GM18951 (cell line): ENCODE measurements at regions not wholly inside any gene's neighbourhood (a gene's known extent, or its start where the extent isn't known, plus 50 kb on each side); places are given as distances from the start of the nearest gene placed in this dataset.

Experiments used
- POLR2A ChIP-seq: IDR thresholded peaks from 4 replicates; pipeline ENCODE4 v1.6.1; 2011; ENCODE audit warnings: mild to moderate bottlenecking; ENCODE audit not compliant: insufficient read length, insufficient read depth; ENCODE audit errors: extremely low read depth
- in situ Hi-C: fragments of 300-500 bp; cut with MboI; formaldehyde crosslinking; loops from one replicate; pipeline ENCODE4 v1.12.0; 2022; ENCODE audit warnings: low sequenced_read_pairs, mixed read lengths, inconsistent platforms; ENCODE audit not compliant: unreplicated experiment

GRCh38 chr17:33352526-33352925, 59.4 kb upstream of the ASIC2 start:
- no peak for TF ChIP-seq POLR2A
- in situ Hi-C loops, result no loop called here

GRCh38 chr17:33356266-33356665, 63.2 kb upstream of the ASIC2 start:
- no peak for TF ChIP-seq POLR2A

GRCh38 chr17:33363475-33363874, 70.4 kb upstream of the ASIC2 start:
- no peak for TF ChIP-seq POLR2A
- in situ Hi-C loops, result no loop called here

More at GRCh38 chr17:33356266-33356665, 63.2 kb upstream of the ASIC2 start:
- in situ Hi-C loops, result no loop called here

- no peak for TF ChIP-seq POLR2A
- in situ Hi-C loops, result no loop called here
Observed at GRCh38 chr17:33366960-33367359, 73.9 kb upstream of the ASIC2 start.

GRCh38 chr17:33369149-33369548, 76.1 kb upstream of the ASIC2 start:
- in situ Hi-C loops, result no loop called here
- TF ChIP-seq POLR2A, result no peak

GRCh38 chr17:33369876-33370275, 76.8 kb upstream of the ASIC2 start:
- in situ Hi-C loops, result no loop called here

GRCh38 chr17:33370401-33370800, 77.3 kb upstream of the ASIC2 start:
- in situ Hi-C loops, result no loop called here

More at GRCh38 chr17:33369876-33370275, 76.8 kb upstream of the ASIC2 start:
- no peak for TF ChIP-seq POLR2A

GRCh38 chr17:33371377-33371776, 78.3 kb upstream of the ASIC2 start:
- in situ Hi-C loops, result no loop called here

More at GRCh38 chr17:33370401-33370800, 77.3 kb upstream of the ASIC2 start:
- no peak for TF ChIP-seq POLR2A

GRCh38 chr17:33373273-33373672, 80.2 kb upstream of the ASIC2 start:
- no peak for TF ChIP-seq POLR2A
- in situ Hi-C loops, result no loop called here

More at GRCh38 chr17:33371377-33371776, 78.3 kb upstream of the ASIC2 start:
- no peak for TF ChIP-seq POLR2A

- no peak for TF ChIP-seq POLR2A
Observed at GRCh38 chr17:33375103-33375502, 82.0 kb upstream of the ASIC2 start.

GRCh38 chr17:33375783-33376182, 82.7 kb upstream of the ASIC2 start:
- no peak for TF ChIP-seq POLR2A
- in situ Hi-C loops, result no loop called here

More at GRCh38 chr17:33375103-33375502, 82.0 kb upstream of the ASIC2 start:
- in situ Hi-C loops, result no loop called here

- TF ChIP-seq POLR2A, result no peak
- in situ Hi-C loops, result no loop called here
Observed at GRCh38 chr17:33377837-33378595, 84.9 kb upstream of the ASIC2 start.

- no peak for TF ChIP-seq POLR2A
- in situ Hi-C loops, result no loop called here
Observed at GRCh38 chr17:33381201-33381600, 88.1 kb upstream of the ASIC2 start.

- no peak for TF ChIP-seq POLR2A
- in situ Hi-C loops, result no loop called here
Observed at GRCh38 chr17:33383488-33384023, 90.5 kb upstream of the ASIC2 start.
